ENCODE measurements at regions not wholly inside any gene's neighbourhood (a gene's known extent, or its start where the extent isn't known, plus 50 kb on each side); places are given as distances from the start of the nearest gene placed in this dataset.

GRCh38 chr1:195903203-195903602 lies 705.0 kb downstream of the KCNT2 start:
- TF ChIP-seq TAF1 (IDR thresholded peaks at IDR 0.05; ENCODE audit: borderline replicate concordance, insufficient read depth, low read length) (no peak), SIN3A (IDR thresholded peaks at IDR 0.05; ENCODE audit: borderline replicate concordance, insufficient read depth, low read length) (no peak)
